Central memory CD8-positive, alpha-beta T cell (primary cell): ENCODE measurements at regions not wholly inside any gene's neighbourhood (a gene's known extent, or its start where the extent isn't known, plus 50 kb on each side); places are given as distances from the start of the nearest gene placed in this dataset.

ENCODE experiments used
- ATAC-seq: fragments of 150-1000 bp; cut with Tn5 transposase; replicated peaks from 2 replicates; pipeline ENCODE4 v1.10.0; 2022; ENCODE audit warnings: mild to moderate bottlenecking, moderate FRiP score, moderate number of reproducible peaks; ENCODE audit not compliant: poor library complexity, severe bottlenecking; ENCODE audit errors: extremely low read depth
- DNase-seq, 2 donors: peaks; one replicate each; pipeline ENCODE4 v3.0.0; 2021; ENCODE audit warnings: low spot score in 2 of 2
- H3K27ac Mint-ChIP-seq: one replicate; pipeline ENCODE4 v1.8.0; 2022; ENCODE audit warnings: low read depth, mild to moderate bottlenecking, moderate library complexity, mixed read lengths
- H3K27me3 Mint-ChIP-seq: one replicate; pipeline ENCODE4 v1.8.0; 2022; ENCODE audit warnings: mixed read lengths
- H3K36me3 Mint-ChIP-seq: one replicate; pipeline ENCODE4 v1.8.0; 2022; ENCODE audit warnings: mild to moderate bottlenecking, moderate library complexity, mixed read lengths; ENCODE audit not compliant: insufficient read depth
- H3K4me1 Mint-ChIP-seq: one replicate; pipeline ENCODE4 v1.8.0; 2022; ENCODE audit warnings: mixed read lengths
- H3K4me3 Mint-ChIP-seq: one replicate; pipeline ENCODE4 v1.8.0; 2022; ENCODE audit warnings: mild to moderate bottlenecking, moderate library complexity, mixed read lengths
- H3K9me3 Mint-ChIP-seq: one replicate; pipeline ENCODE4 v1.8.0; 2022; ENCODE audit warnings: mixed read lengths

DNA sequence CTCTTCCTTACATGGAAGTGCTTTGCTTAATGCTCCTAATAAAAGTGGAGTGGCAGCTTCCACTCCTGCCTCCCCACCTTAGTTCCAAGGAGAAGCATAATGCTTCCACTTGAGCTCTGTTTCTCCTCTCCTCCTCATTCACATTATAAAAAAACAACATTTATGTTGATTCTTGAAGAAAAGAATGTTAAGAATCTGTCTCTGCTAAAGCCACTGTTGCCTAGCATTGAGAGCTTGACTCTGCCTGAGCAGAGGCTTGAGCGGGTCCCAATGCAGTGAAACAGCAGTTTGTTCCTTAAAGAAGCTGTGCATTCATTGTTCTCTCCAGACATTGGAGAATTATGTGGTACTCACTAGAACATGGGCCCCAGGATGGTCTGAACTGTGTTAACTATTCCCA is 101.5 kb upstream of the GHR start:
- Mint-ChIP-seq H3K9me3 (peaks cover 12% of the 10 kb centered on the region), H3K27ac (no peak overlapping the region), H3K36me3 (no peaks in the 10 kb centered on the region), H3K4me3 (no peak overlapping the region), H3K27me3 (no peaks in the 10 kb centered on the region), H3K4me1 (no peaks in the 10 kb centered on the region)
- ATAC-seq (no peak), DNase-seq (no peak)

DNA sequence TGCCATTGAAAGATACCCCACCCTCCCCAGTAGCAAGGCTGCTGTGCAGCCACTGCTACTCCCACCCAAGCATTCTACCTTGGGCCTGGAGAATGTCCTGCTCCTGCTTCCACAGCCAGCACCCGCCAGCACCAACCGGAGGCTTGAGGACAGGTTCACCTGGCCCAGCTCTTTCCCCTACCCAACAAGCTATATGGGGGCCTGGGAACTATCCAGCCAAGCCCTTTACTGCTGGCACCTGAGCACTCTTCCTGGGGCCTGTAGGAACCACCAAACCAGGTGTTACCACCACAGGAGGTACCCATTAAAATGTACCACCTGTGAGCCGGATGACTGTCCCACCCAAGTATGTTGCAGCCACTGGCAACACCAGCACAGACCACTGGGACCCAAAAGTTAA is 86.1 kb upstream of the GHR start:
- Mint-ChIP-seq H3K4me3 (no peak overlapping the region), H3K36me3 (peaks cover 4% of the 10 kb centered on the region), H3K27me3 (no peaks in the 10 kb centered on the region), H3K27ac (no peak overlapping the region), H3K9me3 (peaks cover 28% of the 10 kb centered on the region), H3K4me1 (no peaks in the 10 kb centered on the region)
- DNase-seq (no peak), ATAC-seq (no peak)

DNA sequence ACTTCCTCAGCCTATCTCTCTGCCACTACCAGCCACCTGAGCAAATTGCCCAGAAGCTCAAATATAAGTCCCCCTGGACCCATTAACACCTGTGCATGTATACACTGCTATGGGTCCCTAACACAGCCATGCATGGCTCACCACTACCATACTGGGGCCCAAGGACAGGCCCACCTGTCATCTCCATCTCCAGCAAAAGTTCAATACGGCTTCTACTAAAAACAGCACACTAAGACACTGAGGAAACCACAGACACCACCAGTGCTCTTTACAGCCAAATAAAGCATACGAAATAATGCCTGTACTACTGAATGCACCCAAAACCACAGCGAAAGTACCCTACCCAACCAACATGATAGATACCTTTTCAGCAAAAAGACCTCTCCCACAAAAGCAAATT is 85.6 kb upstream of the GHR start:
- ATAC-seq (no peak), DNase-seq (no peak)
- Mint-ChIP-seq H3K27me3 (no peaks in the 10 kb centered on the region), H3K9me3 (peaks cover 28% of the 10 kb centered on the region), H3K36me3 (peaks cover 4% of the 10 kb centered on the region), H3K4me3 (no peak overlapping the region), H3K27ac (no peak overlapping the region), H3K4me1 (no peaks in the 10 kb centered on the region)

DNA sequence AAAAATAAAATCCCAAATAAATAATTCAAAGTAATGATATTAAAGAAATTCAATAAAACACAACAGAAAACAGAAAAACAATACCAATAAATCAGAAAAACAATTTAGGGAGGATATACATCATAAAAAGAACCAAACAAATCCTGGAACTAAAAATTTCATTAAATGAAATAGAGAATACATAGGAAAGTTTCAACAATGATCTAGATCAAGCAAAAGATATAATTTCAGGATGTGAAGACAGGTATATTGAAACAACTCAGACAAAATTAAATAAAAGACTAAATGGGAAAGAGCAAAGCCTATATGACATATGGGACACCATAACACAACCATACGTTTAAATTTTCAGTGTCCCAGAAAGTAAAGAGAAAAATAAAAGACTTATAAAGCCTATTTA is 85.1 kb upstream of the GHR start:
- Mint-ChIP-seq H3K27ac (no peak overlapping the region), H3K4me3 (no peak overlapping the region), H3K9me3 (peaks cover 28% of the 10 kb centered on the region), H3K36me3 (peaks cover 4% of the 10 kb centered on the region), H3K27me3 (no peaks in the 10 kb centered on the region), H3K4me1 (no peaks in the 10 kb centered on the region)
- ATAC-seq: no peak
- DNase-seq: no peak

DNA sequence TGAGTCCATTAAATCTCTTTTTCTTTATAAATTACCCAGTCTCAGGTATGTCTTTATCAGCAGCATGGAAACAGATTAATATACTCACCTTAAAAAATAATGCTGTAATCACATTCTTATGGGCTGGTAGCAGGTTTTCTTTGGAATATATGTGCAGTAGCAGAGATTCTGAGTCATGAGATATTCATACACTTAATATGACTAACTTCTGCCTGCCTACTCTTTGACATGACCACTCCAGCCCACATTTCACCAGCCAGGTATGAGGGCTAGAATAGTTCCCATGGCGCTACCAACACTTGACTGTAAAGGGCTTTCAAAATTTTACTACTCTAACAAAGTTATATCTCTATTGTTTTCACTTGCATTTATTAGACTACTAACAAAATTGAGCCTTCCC is 74.1 kb upstream of the GHR start:
- DNase-seq: no peak
- Mint-ChIP-seq H3K36me3 (no peaks in the 10 kb centered on the region), H3K27ac (no peak overlapping the region), H3K4me3 (no peak overlapping the region), H3K27me3 (no peaks in the 10 kb centered on the region), H3K9me3 (peaks cover 6% of the 10 kb centered on the region), H3K4me1 (no peaks in the 10 kb centered on the region)
- ATAC-seq: no peak

DNA sequence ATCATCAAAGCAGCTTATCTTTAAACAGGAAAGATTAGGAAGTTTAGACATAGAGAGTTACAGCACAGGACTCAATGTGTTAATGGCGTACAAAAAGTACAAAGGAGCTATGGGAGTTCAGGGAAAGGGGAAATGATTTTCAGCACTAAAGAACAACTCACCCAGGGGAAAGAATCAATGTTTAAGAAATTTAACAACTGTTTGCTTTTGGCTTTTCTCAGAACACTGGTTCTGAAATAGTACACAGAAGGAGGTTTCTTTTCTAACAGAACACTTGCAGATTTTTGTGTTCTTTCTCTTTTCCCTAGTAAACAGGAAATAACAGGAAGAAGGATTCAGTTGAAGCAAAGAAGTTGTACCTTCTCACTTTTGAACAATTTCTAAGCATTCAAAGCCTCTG is 71.3 kb upstream of the GHR start:
- H3K27ac Mint-ChIP-seq: no peak overlapping the region
- no peak overlapping the region for H3K4me3 Mint-ChIP-seq
- peaks cover 17% of the 10 kb centered on the region for H3K9me3 Mint-ChIP-seq
- ATAC-seq (no peak), DNase-seq (no peak)
- no peaks in the 10 kb centered on the region for H3K36me3 Mint-ChIP-seq
- H3K27me3 Mint-ChIP-seq: no peaks in the 10 kb centered on the region
- no peaks in the 10 kb centered on the region for H3K4me1 Mint-ChIP-seq

DNA sequence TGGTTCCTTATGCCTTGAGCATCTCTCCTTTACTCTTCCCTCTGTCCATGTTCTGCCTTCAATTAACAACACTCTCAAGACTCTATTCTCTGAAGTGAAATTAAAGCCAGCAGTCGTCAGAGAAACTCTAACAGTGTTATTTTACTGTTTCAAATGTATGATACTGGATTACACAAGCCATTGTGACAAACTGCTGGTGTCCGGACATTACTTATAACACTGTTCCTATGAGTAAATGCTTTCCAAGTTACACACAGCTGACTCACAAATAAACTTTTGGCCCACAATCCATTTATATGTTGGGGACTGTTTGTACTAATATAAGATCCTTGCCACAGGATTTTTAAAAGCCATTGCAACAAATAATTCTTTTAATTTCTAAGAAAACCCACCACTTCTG is 63.2 kb upstream of the GHR start:
- Mint-ChIP-seq H3K4me3 (no peak overlapping the region), H3K36me3 (no peaks in the 10 kb centered on the region), H3K4me1 (no peaks in the 10 kb centered on the region), H3K27me3 (no peaks in the 10 kb centered on the region), H3K27ac (no peak overlapping the region), H3K9me3 (peaks cover 7% of the 10 kb centered on the region)
- DNase-seq: no peak
- ATAC-seq: no peak

DNA sequence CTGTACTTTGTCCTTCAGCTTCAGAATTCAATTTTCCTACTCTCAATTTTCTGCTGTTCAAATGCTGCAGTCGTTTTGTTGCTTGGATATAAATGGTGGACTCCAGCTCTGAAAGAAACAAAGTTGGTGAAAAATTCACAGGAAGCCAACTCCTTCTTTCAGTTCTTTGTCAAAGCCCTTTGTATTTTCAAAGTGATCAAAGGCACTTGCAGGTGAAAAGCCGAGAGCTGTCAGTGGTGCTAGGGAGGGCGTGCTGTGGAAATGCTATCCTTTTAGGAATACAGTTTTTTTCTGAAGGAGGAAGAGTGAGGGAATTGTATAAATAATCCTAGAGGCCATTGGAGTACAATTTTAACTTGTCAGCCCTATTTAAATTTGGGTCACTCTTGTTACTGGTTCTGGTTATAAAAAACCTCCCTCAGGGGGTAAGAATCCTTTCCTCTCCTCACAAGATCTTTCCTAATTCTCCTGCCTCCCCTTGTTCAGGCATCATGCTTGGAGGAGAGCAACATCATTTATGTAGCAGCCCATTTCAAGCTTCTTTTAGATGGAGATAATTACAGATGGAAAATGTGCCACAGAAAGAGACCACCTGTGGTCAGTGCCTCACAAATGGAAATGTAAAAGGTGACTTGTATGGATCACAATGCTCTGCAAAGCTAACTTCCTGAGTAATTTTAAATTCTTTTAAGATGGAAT is 62.5 kb upstream of the GHR start:
- DNase-seq (no peak), ATAC-seq (no peak)
- H3K27ac Mint-ChIP-seq: no peak overlapping the region
- H3K36me3 Mint-ChIP-seq: no peaks in the 10 kb centered on the region
- H3K9me3 Mint-ChIP-seq: peaks cover 6% of the 10 kb centered on the region
- H3K27me3 Mint-ChIP-seq: no peaks in the 10 kb centered on the region
- no peak overlapping the region for H3K4me3 Mint-ChIP-seq
- H3K4me1 Mint-ChIP-seq: no peaks in the 10 kb centered on the region

DNA sequence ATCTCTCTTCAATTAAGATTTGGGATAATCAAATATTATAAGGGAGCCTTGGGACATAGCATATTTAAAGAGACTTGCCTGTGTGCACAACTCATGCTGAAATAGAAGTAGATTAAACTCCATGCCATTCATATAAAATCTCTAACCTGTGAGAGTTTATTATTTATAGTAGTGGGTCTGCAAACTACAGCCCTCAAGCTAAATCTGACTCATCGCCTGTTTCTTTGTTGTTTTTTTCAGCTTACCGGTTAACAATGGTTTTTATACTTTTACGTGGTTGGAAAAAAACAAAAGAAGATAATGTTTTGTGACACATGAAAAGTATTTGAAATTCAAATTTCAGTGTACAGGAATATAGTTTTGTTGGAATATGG is 61.9 kb upstream of the GHR start:
- H3K27ac Mint-ChIP-seq: no peak overlapping the region
- peaks cover under 1% of the 10 kb centered on the region for H3K9me3 Mint-ChIP-seq
- no peak overlapping the region for H3K4me3 Mint-ChIP-seq
- H3K27me3 Mint-ChIP-seq: no peaks in the 10 kb centered on the region
- no peaks in the 10 kb centered on the region for H3K36me3 Mint-ChIP-seq
- ATAC-seq (no peak), DNase-seq (no peak)
- H3K4me1 Mint-ChIP-seq: no peaks in the 10 kb centered on the region

DNA sequence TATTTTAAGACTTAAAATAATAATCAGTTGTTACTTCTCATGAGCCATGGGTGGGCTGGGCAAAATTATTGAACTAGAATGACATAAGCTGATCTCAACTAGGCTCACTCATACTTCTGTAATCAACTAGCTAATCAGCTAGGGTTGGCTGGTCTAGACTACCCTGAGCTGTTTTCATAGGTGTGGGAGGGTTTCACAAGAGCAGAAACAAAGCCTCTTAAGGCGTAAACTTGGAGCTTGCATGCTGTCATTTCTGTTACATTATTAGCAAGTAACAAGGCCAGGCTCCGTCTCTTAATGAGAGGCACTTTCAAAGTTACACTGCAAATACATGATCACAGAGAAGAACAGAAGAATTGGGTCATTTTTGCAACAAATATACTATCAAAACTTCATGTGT is 57.2 kb upstream of the GHR start:
- Mint-ChIP-seq H3K27me3 (no peaks in the 10 kb centered on the region), H3K4me1 (no peaks in the 10 kb centered on the region), H3K4me3 (no peak overlapping the region), H3K36me3 (no peaks in the 10 kb centered on the region), H3K27ac (no peak overlapping the region), H3K9me3 (no peaks in the 10 kb centered on the region)
- DNase-seq (no peak), ATAC-seq (no peak)
